AML-193 (cell line): ENCODE measurements at regions not wholly inside any gene's neighbourhood (a gene's known extent, or its start where the extent isn't known, plus 50 kb on each side); places are given as distances from the start of the nearest gene placed in this dataset.

Experiments used
- DNase-seq, 2 experiments: peaks; one replicate each; lab custom pipeline; 2025; lab: John Stamatoyannopoulos, UW

- DNase-seq, result no peak
Measured at GRCh38 chr17:71276079-71276478, 844.7 kb upstream of the SOX9 start.

DNA sequence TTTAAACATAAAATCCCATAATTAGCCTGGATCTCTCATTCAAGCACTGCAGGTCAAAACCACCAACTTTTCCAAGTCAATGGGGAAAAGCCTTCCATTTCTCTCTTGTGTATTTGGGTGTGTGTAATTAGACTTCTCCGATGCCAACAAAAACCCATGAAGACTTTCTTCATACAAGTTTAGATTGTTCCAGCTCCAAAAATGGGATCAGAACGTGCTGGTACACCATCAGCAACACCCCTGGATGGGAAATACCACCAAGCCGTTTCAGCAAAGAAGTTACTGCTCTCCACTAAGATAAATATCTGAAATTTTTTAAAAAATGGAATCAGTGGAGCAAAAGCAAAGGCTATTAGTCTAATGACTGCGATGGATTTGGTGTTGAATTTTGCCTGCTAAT is 837.3 kb upstream of the SOX9 start:
- DNase-seq, result no peak

DNA sequence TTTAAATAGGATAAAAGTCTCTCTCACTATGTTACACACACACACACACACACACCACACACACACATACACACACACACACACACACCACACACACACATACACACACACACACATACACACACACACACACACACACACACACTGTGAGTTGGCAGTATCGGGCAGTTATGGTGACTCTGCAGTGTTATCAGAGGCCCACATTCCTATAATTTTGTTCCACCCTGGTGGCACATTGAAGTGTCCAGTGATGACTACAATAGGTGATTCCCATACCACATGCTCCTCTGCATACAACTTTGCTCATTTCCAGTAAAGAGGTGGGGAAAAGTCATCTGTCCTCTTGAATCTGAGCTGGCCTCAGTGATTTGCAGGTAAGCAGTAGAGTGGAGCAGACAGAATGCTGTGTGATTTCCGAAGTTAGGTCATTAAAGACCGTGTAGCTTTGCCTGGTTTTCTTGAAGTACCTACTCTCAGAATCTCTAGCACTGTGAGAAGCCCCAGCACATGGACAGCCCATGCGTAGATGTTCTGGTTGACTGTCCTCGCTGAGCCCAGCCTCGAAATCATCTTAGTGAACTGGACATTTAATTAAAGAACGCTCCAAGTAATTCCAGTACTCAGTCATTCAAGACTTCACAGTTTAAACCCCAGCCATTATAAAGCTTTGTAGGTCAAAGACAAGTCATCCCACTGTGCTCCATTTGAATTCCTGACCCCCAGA is 836.6 kb upstream of the SOX9 start:
- no peak for DNase-seq

GRCh38 chr17:71286625-71287024 is 834.2 kb upstream of the SOX9 start:
- no peak for DNase-seq

GRCh38 chr17:71287071-71287823 is 833.6 kb upstream of the SOX9 start:
- DNase-seq, result no peak

GRCh38 chr17:71292006-71292405 is 828.8 kb upstream of the SOX9 start:
- no peak for DNase-seq

DNA sequence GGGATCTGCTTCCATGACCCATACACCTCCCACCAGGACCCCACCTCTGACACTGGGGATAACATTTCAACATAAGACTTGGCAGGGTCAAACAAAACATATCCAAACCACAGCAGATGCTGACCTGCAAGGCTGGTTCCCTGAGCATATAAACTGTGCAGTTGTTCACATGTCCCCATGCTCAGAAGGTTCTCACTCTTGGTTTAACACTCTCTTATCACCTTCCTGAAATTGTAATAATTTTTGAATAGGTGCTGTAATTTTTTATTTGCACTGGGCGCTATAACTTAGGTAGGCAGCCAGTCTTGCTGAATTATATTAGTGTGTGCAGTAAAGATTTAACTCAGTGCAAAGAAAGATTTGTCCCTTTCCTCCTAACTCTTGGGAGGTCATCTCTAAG is 824.8 kb upstream of the SOX9 start:
- DNase-seq, result no peak

DNA sequence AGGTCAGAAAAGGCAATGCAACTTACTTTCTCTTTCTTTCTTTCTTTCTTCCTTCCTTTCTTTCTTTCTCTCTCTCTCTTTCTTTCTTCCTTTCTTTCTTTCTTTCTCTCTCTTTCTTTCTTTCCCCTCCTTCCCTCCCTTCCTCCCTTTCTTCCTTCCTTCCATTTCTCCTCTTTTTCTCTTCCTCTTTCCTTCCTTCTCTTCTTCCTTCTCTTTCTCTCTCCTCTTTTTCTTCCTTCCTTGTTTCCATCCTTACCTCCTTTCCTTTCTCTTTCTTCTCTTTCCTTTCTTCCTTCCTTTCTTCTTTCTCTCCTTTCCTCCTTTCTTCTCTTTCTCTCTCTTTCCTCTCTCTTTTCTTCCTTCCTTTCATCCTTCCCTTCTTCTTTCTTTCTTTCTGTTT is 819.8 kb upstream of the SOX9 start:
- no peak for DNase-seq

DNA sequence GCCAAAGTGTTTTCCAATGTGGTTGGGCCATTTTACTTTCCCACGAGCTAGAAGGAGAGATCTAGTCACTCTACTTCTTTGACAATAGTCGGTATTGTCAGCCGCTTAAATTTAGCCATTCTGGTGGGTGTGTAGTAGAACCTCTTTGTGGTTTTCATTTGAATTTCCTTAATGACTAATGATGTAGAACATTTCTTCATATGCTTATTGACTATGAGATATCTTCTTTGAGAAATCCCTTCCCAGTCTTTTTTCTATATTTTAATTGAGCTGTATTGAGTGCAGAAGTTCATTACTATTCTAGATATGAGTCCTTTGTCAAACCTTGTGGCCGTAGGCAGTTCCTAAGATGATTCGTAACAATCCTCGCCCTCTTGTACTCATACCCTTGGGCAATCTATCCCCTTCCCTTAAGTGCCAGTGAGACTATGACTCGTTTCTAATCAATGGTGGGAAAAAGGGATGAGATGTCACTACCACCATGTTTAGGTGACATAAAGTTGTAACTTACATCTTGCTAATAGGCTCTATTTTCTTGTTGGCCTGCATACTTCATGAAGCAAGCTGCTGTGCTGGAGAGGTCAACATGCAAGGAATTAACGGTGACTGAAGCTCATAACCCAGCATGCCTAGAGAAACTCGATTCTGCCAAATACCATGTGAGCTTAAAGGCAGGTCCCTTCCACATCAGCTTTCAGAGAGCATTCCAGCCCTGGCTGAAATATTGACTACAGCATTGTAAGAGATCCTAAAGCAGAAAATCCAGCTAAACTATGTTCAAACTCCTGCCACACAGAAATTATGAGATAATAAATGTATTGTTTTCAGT is 817.9 kb upstream of the SOX9 start:
- DNase-seq, result no peak

DNA sequence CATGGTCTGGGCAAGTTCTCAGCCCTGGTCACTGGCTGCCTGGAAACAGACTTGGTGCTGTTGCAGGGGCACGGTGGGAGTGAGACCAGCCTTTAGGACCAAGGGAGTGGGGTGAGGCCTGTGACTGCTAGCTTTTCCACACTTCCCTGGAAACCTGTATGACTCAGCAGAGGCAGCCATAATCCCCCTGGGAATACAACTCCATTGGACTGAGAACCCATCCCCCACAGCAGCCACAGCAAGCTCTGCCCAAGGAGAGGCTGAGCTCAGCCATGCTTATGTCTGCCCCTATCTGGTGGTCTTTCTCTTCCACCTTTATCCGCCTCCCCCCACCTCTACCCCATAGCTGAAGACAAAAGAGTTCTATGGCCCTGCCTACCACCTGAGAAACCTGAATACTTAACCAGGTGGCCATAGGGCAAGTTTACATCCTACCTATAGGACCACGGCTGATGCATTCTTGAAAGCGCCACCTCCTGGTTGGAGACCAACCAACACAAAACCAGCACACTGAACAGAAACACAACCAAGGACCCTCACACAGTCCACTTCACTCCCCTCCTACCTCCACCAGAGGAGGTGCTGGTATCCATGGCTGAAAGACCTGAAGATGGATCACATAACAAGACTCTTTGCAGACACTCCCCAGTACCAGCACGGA is 816.2 kb upstream of the SOX9 start:
- DNase-seq, result no peak

DNA sequence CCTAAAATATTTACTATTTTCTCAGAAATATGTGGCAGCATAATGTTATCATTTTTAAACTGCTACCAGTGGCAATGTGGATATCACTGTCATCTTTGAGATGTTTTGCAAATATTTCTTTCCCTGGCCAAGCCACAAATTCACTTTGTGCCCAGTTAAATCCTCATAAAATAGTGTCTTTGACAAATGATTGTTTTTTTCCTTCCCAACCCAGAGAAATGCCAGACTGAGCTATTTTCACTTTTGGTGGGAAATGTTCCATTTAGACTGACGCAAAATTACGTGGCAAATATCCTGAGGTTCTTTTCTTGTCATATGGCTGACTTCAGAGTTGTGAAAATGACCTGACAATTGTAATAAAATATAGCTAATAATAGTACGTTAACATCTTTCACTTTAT is 807.0 kb upstream of the SOX9 start:
- DNase-seq, result no peak

DNA sequence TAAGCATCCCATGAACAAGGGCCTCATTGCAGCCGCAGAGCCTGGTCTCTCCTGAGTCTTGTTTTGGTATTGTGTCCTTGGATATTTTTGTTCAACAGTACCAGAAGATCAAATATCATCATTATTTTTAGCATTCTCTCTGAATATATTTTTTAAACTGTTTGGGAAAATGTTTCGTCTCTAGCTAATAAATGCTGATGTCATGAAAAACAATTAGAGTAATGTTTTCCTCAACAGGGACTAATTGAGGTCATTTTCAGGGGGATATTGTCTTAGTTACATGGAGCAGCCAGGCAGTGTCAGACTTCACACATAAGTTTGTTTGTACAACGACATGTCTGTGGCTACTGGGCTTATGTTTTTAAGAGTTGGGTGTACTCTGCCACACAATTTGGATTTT is 805.3 kb upstream of the SOX9 start:
- no peak for DNase-seq

- no peak for DNase-seq
Measured at GRCh38 chr17:71316176-71316897, 804.5 kb upstream of the SOX9 start.

DNA sequence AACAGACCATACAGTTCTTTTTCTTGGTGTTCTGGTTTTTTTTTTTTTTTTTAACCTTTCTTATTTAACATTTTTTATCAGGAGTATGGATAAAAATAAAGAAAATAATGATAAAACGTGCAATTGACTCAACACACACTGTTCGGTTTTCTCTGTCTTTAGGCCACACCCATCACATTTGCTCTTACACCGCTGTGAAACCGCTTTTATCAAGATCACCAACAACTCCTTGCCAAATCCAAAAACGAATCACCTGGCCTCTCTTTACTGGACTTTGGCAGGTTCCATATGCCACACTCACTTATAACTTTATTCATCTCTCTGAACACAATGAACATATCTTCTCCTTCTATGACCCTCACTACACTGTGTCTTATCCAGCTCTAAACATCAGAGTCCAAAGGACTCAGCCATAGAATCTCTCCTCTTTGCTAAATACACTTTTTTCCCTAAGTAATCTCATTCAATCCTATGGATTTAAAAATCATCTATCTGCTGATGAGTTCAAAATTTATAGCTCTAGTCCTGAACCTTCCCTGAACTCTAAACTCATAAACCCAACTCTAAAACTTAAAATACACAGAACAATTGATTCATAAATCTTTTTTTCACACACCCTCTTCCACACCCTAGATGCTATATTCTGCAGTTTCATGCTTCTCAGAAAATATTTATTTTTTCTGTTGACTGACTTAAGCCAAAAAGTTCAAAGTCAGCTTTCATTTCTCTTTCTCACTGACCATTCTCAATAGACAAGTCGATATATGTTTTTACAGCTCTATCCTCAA is 800.6 kb upstream of the SOX9 start:
- DNase-seq, result no peak

- DNase-seq, result no peak
Measured at GRCh38 chr17:71325117-71325516, 795.7 kb upstream of the SOX9 start.

- DNase-seq, result no peak
Measured at GRCh38 chr17:71325886-71326285, 794.9 kb upstream of the SOX9 start.

DNA sequence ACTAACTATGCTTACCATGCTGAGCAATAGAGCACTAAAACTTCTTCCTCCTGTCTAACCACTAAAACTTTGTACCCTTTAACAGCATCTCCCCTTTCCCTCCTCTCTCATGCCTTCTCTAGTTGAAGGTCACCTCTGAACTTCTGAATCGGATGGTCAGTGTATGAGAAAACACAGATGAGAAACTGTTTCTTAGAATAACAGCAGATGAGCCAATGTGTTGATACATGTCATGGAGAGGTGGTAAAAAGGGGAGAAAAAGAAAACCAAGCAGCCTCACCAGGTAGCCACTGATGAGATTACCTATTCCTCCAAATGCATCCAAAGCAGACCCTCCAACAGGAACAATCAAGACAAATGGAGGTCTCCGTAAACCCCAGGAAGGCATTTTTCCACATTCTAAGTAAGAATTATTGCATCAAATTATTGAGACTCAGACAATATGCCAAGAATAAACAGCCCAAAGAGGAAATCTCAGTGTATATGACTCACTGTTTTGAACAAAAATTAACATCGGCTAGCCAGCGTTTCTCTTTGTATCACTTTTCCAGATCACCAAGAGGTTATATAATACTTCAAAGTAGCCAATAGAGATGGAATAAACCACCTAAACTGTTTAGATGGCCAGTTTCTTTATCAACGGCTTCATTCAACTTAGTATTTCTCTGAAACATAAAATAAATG is 793.3 kb upstream of the SOX9 start:
- DNase-seq, result no peak

- DNase-seq, result no peak
Measured at GRCh38 chr17:71329310-71330098, 791.3 kb upstream of the SOX9 start.

DNA sequence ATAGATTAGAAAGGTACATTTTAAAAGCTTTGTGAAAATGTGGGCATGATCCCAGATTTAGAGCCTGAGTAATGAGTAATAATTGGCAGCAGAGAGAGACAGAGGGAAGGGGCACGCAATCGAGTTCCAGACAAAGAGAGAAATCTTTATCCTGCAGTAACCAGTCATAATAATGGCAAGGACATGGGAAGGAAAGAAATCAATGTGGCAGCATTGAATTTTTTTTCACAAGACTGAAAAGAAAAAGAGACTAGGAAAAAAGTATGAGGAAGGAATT is 790.8 kb upstream of the SOX9 start:
- DNase-seq, result no peak
